ENCODE measurements at regions not wholly inside any gene's neighbourhood (a gene's known extent, or its start where the extent isn't known, plus 50 kb on each side); places are given as distances from the start of the nearest gene placed in this dataset.

- TF ChIP-seq CTCF (IDR thresholded peaks at IDR 0.05) (no peak), POLR2AphosphoS5 (IDR thresholded peaks at IDR 0.05) (no peak), POLR2A (IDR thresholded peaks at IDR 0.05) (no peak)
Observed at GRCh38 chr10:130835068-130835467, 476.5 kb downstream of the TCERG1L start.
